HEK293T (cell line): ENCODE measurements at regions not wholly inside any gene's neighbourhood (a gene's known extent, or its start where the extent isn't known, plus 50 kb on each side); places are given as distances from the start of the nearest gene placed in this dataset.

Experiments used
- ELF4 ChIP-seq: fragments of 450-650 bp; IDR thresholded peaks from 2 replicates; pipeline ENCODE4 v1.6.1; 2017; ENCODE audit warnings: antibody characterized with exemption
- SUZ12 ChIP-seq: fragments of 450-650 bp; IDR thresholded peaks from 2 replicates; pipeline ENCODE4 v1.6.1; 2016; ENCODE audit warnings: mild to moderate bottlenecking
- ZNF384 ChIP-seq: fragments of 450-650 bp; IDR thresholded peaks from 2 replicates; pipeline ENCODE4 v1.6.1; 2016

DNA sequence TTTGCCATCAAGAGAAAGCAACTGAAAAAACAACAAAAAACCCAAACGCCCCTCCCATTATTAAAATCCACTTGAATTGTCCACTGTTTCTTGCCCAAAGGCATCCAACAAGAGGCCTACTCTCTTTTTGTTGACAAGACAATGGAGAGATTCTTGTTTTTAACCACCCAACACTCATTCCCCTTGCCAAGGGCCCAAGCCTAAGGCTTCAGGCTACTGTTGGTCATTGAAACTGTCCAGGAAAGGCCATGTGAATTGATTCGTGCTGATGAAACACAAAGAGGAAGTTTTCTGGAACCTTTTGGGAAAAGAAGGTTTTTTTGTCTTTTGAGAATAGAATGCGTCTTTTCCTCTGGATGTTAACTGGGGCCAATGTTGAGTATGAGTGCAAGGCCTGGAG, 157.4 kb upstream of the PFN2 start:
- TF ChIP-seq SUZ12: no peak
- no peak for TF ChIP-seq ELF4
- TF ChIP-seq ZNF384: no peak
